HCT116 (cell line): ENCODE measurements at regions not wholly inside any gene's neighbourhood (a gene's known extent, or its start where the extent isn't known, plus 50 kb on each side); places are given as distances from the start of the nearest gene placed in this dataset.

Source experiments
- ATAC-seq: fragments of 200-7000 bp; cut with Tn5 transposase; 2 replicates; pipeline ENCODE4 v1.9.1; 2020; ENCODE audit warnings: mild to moderate bottlenecking, moderate library complexity
- BruUV-seq: library from RNA; stranded (reverse); fragments of 400-500 nt; replicated peaks from 2 replicates; lab custom pipeline; 2021; lab: Mats Ljungman, UMichigan
- CTCF ChIA-PET: fragments of 300-600 bp; sonication (Branson Sonifier 250); formaldehyde crosslinking; loops from one replicate; lab custom pipeline; 2021; ENCODE audit warnings: antibody characterized with exemption; lab: Charles Lee
- POLR2A ChIA-PET: fragments of 300-600, 350-600 bp; sonication (Branson Sonifier 250); formaldehyde crosslinking; loops from one replicate; lab custom pipeline; 2021; ENCODE audit warnings: antibody characterized with exemption; lab: Charles Lee
- RAD21 ChIA-PET, 2 experiments: fragments of 300-600 bp; sonication (Branson Sonifier 250); formaldehyde crosslinking; loops; one replicate each; lab custom pipeline; 2023; ENCODE audit warnings: low total read pairs in 2 of 2; ENCODE audit not compliant: uncharacterized antibody in 2 of 2, unreplicated experiment in 2 of 2, low non-redundant PET in 1 of 2; lab: Charles Lee
- DNase-seq: peaks from one replicate; pipeline ENCODE4 v3.0.0-alpha.2; 2010; ENCODE audit warnings: low read depth, low spot score
- H2AFZ ChIP-seq: fragments of 200-600 bp; shearing (Covaris generic), sonication (generic); 2 replicates; pipeline ENCODE4 v1.6.1; 2017; ENCODE audit warnings: low read depth, mixed run types, mixed read lengths, antibody characterized with exemption, low read length; ENCODE audit not compliant: poor library complexity, severe bottlenecking
- H3K27ac ChIP-seq: 2 replicates; pipeline ENCODE4 v1.5.1; 2012; ENCODE audit warnings: low read depth, low read length
- H3K27me3 ChIP-seq: fragments of 200-600 bp; sonication (generic); 2 replicates; pipeline ENCODE4 v1.6.1; 2016; ENCODE audit warnings: mixed run types, low read length, mixed read lengths; ENCODE audit not compliant: insufficient read depth
- H3K36me3 ChIP-seq, 2 experiments: fragments of 200-500 bp in 1 of 2; fragments of 200-600 bp in 1 of 2; sonication (Bioruptor generic) in 1 of 2; sonication (generic) in 1 of 2; 2 replicates each; pipeline versions ENCODE4 v1.5.1 to v1.6.1; 2014 to 2016; ENCODE audit warnings: low read length in 2 of 2, inconsistent platforms in 1 of 2, mixed read lengths in 1 of 2, mixed run types in 1 of 2; ENCODE audit not compliant: insufficient read depth in 2 of 2, control insufficient read depth in 1 of 2
- H3K4me1 ChIP-seq, 2 experiments: fragments of 200-600 bp in 1 of 2; sonication (generic) in 1 of 2; 2 replicates each; pipeline versions ENCODE4 v1.5.1 to v1.6.1; 2012 to 2017; ENCODE audit warnings: low read length in 2 of 2, inconsistent platforms in 1 of 2, mild to moderate bottlenecking in 1 of 2, mixed read lengths in 1 of 2, mixed run types in 1 of 2, moderate library complexity in 1 of 2; ENCODE audit not compliant: insufficient read depth in 2 of 2, control insufficient read depth in 1 of 2
- H3K4me2 ChIP-seq: fragments of 200-600 bp; sonication (generic); 2 replicates; pipeline ENCODE4 v1.6.1; 2017; ENCODE audit warnings: mixed run types, low read length, mixed read lengths
- H3K4me3 ChIP-seq, 2 experiments: fragments of 200-600 bp in 1 of 2; sonication (generic) in 1 of 2; replicated peaks in 1 of 2; 2 replicates each; pipeline ENCODE4 v1.5.1; 2011 to 2016; ENCODE audit warnings: low read length in 2 of 2, control low read depth in 1 of 2, low read depth in 1 of 2, mild to moderate bottlenecking in 1 of 2, mixed read lengths in 1 of 2, mixed run types in 1 of 2
- H3K79me2 ChIP-seq: fragments of 200-600 bp; sonication (generic); 2 replicates; pipeline ENCODE4 v1.6.1; 2017; ENCODE audit warnings: mild to moderate bottlenecking, mixed run types, low read length, moderate library complexity, mixed read lengths; ENCODE audit not compliant: insufficient read depth
- H3K9ac ChIP-seq: fragments of 200-600 bp; sonication (generic); 2 replicates; pipeline ENCODE4 v1.6.1; 2016; ENCODE audit warnings: low read length, mixed read lengths
- H3K9me2 ChIP-seq: fragments of 200-600 bp; sonication (generic), shearing (Covaris generic); 2 replicates; pipeline ENCODE4 v1.6.1; 2017; ENCODE audit warnings: mixed run types, mild to moderate bottlenecking, moderate library complexity; ENCODE audit not compliant: insufficient read depth
- H3K9me3 ChIP-seq, 2 experiments: fragments of 200-500 bp in 1 of 2; fragments of 200-600 bp in 1 of 2; sonication (Bioruptor generic) in 1 of 2; sonication (generic) in 1 of 2; 2 replicates each; pipeline ENCODE4 v1.6.1; 2014 to 2017; ENCODE audit warnings: low read length in 2 of 2, mixed read lengths in 2 of 2, inconsistent platforms in 1 of 2, low read depth in 1 of 2, mild to moderate bottlenecking in 1 of 2, mixed run types in 1 of 2, moderate library complexity in 1 of 2; ENCODE audit not compliant: control insufficient read depth in 1 of 2, insufficient read depth in 1 of 2
- H4K20me1 ChIP-seq: fragments of 200-600 bp; sonication (generic), shearing (Covaris generic); 2 replicates; pipeline ENCODE4 v1.6.1; 2017; ENCODE audit warnings: mixed run types, mild to moderate bottlenecking, moderate library complexity; ENCODE audit not compliant: insufficient read depth
- ATF3 ChIP-seq: IDR thresholded peaks from 2 replicates; pipeline ENCODE4 v1.6.1; 2012
- CTCF ChIP-seq, 3 experiments: fragments of 200-600 bp in 1 of 3; sonication (generic) in 1 of 3; IDR thresholded peaks in 2 of 3; conservative IDR thresholded peaks in 1 of 3; 2 replicates each; pipeline ENCODE4 v1.5.1; 2012 to 2017; ENCODE audit warnings: low read depth in 2 of 3, low read length in 2 of 3, antibody characterized with exemption in 1 of 3, borderline replicate concordance in 1 of 3, control low read depth in 1 of 3, mild to moderate bottlenecking in 1 of 3, mixed read lengths in 1 of 3, mixed run types in 1 of 3, moderate library complexity in 1 of 3; ENCODE audit not compliant: insufficient read depth in 1 of 3
- EZH2phosphoT487 ChIP-seq: fragments of 200-600 bp; IDR thresholded peaks from 2 replicates; pipeline ENCODE4 v1.6.1; 2018; ENCODE audit warnings: antibody characterized with exemption, borderline replicate concordance
- SIN3A ChIP-seq: IDR thresholded peaks from 2 replicates; pipeline ENCODE4 v1.6.1; 2012; ENCODE audit warnings: low read depth
- SP1 ChIP-seq: IDR thresholded peaks from 2 replicates; pipeline ENCODE4 v1.6.1; 2012; ENCODE audit warnings: low read depth
- SRF ChIP-seq: IDR thresholded peaks from 2 replicates; pipeline ENCODE4 v1.6.1; 2012; ENCODE audit warnings: low read depth
- ZBTB33 ChIP-seq: IDR thresholded peaks from 2 replicates; pipeline ENCODE4 v1.6.1; 2011; ENCODE audit warnings: mild to moderate bottlenecking, low read length, moderate library complexity; ENCODE audit not compliant: insufficient replicate concordance; ENCODE audit errors: extremely low read depth
- intact Hi-C: fragments of 100-400 bp; cut with micrococcal nuclease; formaldehyde crosslinking; loops from 2 replicates; pipeline ENCODE4 v1.10.0; 2022

- no peaks in the 10 kb centered on the region for H3K79me2 ChIP-seq
- H3K27ac ChIP-seq, result peak overlapping the region; percentile 73
- TF ChIP-seq SIN3A (no peak), SP1 (no peak), SRF (no peak), ZBTB33 (no peak), ATF3 (no peak), EZH2phosphoT487 (no peak)
- TSS peak; percentile 59 for BruUV-seq
- RAD21 ChIA-PET, result no interaction called here
- H3K36me3 ChIP-seq, result no peaks in the 10 kb centered on the region
- H3K9me2 ChIP-seq, result no peaks in the 10 kb centered on the region
- CTCF ChIA-PET, result interaction anchor here (3.7 kb wide), 1 partner anchor 11 kb away, joined by 55 read pairs; no protein-coding TSS in a partner anchor
- no peak overlapping the region for H2AFZ ChIP-seq
- peak overlapping the region; percentile 39 to 54 for H3K4me3 ChIP-seq
- H3K4me2 ChIP-seq, result peak overlapping the region; percentile 73
- no peaks in the 10 kb centered on the region for H3K9me3 ChIP-seq
- POLR2A ChIA-PET, result interaction anchor here (0.8 kb wide), 1 partner anchor 11 kb away, joined by 3 read pairs; no protein-coding TSS in a partner anchor
- H4K20me1 ChIP-seq, result no peaks in the 10 kb centered on the region
- H3K27me3 ChIP-seq, result no peaks in the 10 kb centered on the region
- ATAC-seq (no peak), DNase-seq (no peak)
- H3K9ac ChIP-seq, result peak overlapping the region; percentile 59
- H3K4me1 ChIP-seq, result peaks cover 5 to 33% of the 10 kb centered on the region in 2 experiments; a peak in 3 of 4 replicates
- intact Hi-C loops, result loop anchor here (5.0 kb wide), 2 partner anchors 90 to 160 kb away; partner anchors contain the start of gene BBX
Measured at GRCh38 chr3:107432013-107432515, 54.8 kb downstream of the CCDC54 start.

GRCh38 chr3:107432646-107433045, 55.4 kb downstream of the CCDC54 start:
- intact Hi-C loops, result loop anchor here (5.0 kb wide), 2 partner anchors 90 to 160 kb away; partner anchors contain the start of gene BBX
- CTCF ChIA-PET, result no interaction called here
- BruUV-seq, result no TSS peak
- RAD21 ChIA-PET, result no interaction called here
- H3K4me3 ChIP-seq, result no peak overlapping the region
- DNase-seq, result no peak
- no peaks in the 10 kb centered on the region for H3K27me3 ChIP-seq
- POLR2A ChIA-PET, result no interaction called here
- H4K20me1 ChIP-seq, result no peaks in the 10 kb centered on the region
- H3K9ac ChIP-seq, result no peak overlapping the region
- peaks cover 5 to 33% of the 10 kb centered on the region in 2 experiments; a peak in 3 of 4 replicates for H3K4me1 ChIP-seq
- no peak for TF ChIP-seq CTCF (IDR thresholded peaks at IDR 0.05 in 2 of 3, conservative IDR thresholded peaks at IDR 0.05 in 1 of 3; ENCODE audit: borderline replicate concordance in 1 of 3, insufficient read depth in 1 of 3, low read depth in 2 of 3, low read length in 2 of 3)
- no peaks in the 10 kb centered on the region for H3K79me2 ChIP-seq
- no peaks in the 10 kb centered on the region for H3K9me2 ChIP-seq
- peak overlapping the region; percentile 73 for H3K4me2 ChIP-seq
- H3K9me3 ChIP-seq, result no peaks in the 10 kb centered on the region
- no peak overlapping the region for H2AFZ ChIP-seq
- H3K27ac ChIP-seq, result no peak overlapping the region
- ATAC-seq, result no peak
- H3K36me3 ChIP-seq, result no peaks in the 10 kb centered on the region
